ENCODE measurements at regions not wholly inside any gene's neighbourhood (a gene's known extent, or its start where the extent isn't known, plus 50 kb on each side); places are given as distances from the start of the nearest gene placed in this dataset.

DNA sequence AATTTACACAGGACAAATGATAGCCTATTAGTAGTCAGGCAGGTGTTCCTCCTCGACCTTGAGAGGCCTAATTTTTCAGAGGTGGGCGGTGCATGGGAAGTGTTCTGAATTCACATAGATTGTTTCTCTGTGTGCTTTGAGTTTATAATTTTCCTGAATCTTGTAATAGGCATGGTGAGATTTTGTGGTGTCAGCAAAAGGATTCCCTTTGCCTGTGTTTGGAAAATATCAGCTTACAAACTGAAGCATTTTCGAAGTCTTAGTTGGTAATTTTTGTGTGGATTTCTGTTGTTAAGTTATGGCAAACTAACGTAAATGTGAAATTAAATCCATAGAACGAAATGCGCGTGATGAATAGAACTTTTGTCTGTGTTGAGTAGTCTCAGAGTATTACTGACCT lies 194.0 kb upstream of the RBMS1 start:
- no peak overlapping the region for H3K27ac Mint-ChIP-seq (ENCODE audit: unreplicated experiment)
- H3K9me3 Mint-ChIP-seq (ENCODE audit: unreplicated experiment): no peaks in the 10 kb centered on the region
- H3K9me3 ChIP-seq: no peaks in the 10 kb centered on the region
- H3K4me1 Mint-ChIP-seq (ENCODE audit: low read depth, unreplicated experiment): no peaks in the 10 kb centered on the region
- BruUV-seq (replicated peaks): no TSS peak
- H3K36me3 Mint-ChIP-seq (ENCODE audit: insufficient read depth, unreplicated experiment): no peaks in the 10 kb centered on the region
- H3K27me3 Mint-ChIP-seq (ENCODE audit: insufficient read depth, unreplicated experiment): no peaks in the 10 kb centered on the region
- no peaks in the 10 kb centered on the region for H3K4me1 ChIP-seq
- ChIA-PET POLR2A (no interaction called here), CTCF (no interaction called here)
- no peak for DNase-seq
- no peaks in the 10 kb centered on the region for H3K27me3 ChIP-seq (replicated peaks; ENCODE audit: control insufficient read depth, insufficient read depth, low read length)
- intact Hi-C loops (cut with micrococcal nuclease; ENCODE audit: unreplicated experiment): no loop called here
- H3K36me3 ChIP-seq (ENCODE audit: control insufficient read depth, insufficient read depth, low read length): no peaks in the 10 kb centered on the region
- H3K4me3 Mint-ChIP-seq (ENCODE audit: unreplicated experiment): no peak overlapping the region
- H3K4me3 ChIP-seq (ENCODE audit: low read depth, low read length): no peak overlapping the region
- TF ChIP-seq, protein P1, sequence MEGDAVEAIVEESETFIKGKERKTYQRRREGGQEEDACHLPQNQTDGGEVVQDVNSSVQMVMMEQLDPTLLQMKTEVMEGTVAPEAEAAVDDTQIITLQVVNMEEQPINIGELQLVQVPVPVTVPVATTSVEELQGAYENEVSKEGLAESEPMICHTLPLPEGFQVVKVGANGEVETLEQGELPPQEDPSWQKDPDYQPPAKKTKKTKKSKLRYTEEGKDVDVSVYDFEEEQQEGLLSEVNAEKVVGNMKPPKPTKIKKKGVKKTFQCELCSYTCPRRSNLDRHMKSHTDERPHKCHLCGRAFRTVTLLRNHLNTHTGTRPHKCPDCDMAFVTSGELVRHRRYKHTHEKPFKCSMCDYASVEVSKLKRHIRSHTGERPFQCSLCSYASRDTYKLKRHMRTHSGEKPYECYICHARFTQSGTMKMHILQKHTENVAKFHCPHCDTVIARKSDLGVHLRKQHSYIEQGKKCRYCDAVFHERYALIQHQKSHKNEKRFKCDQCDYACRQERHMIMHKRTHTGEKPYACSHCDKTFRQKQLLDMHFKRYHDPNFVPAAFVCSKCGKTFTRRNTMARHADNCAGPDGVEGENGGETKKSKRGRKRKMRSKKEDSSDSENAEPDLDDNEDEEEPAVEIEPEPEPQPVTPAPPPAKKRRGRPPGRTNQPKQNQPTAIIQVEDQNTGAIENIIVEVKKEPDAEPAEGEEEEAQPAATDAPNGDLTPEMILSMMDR (IDR thresholded peaks at IDR 0.05; ENCODE audit: insufficient read depth in 1 of 2, low read depth in 1 of 2, low read length in 1 of 2, severe bottlenecking in 1 of 2, unreplicated experiment in 1 of 2): no peak

DNA sequence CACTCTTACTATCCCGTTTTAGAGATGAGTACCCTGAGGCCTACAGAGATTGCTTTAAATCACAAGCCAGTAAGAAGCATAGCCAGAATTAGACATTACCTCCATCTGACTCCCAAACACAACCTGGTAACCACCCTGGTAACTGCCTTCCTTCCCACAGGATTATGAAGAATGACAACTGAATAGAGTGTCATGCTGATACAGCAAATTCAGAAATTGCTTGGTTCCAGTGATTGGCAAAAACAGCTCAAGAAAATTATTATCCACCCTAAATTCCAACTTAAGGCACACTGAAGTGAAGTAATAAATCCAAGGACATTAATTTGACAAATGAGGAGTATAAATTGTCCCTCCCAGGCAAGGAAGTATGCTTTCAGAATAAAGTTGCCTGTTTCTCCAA lies 195.8 kb upstream of the RBMS1 start:
- H3K4me1 ChIP-seq: no peaks in the 10 kb centered on the region
- Mint-ChIP-seq H3K27ac (ENCODE audit: unreplicated experiment) (no peak overlapping the region), H3K9me3 (ENCODE audit: unreplicated experiment) (peaks cover 6% of the 10 kb centered on the region), H3K4me1 (ENCODE audit: low read depth, unreplicated experiment) (no peaks in the 10 kb centered on the region), H3K4me3 (ENCODE audit: unreplicated experiment) (no peak overlapping the region), H3K27me3 (ENCODE audit: insufficient read depth, unreplicated experiment) (no peaks in the 10 kb centered on the region), H3K36me3 (ENCODE audit: insufficient read depth, unreplicated experiment) (no peaks in the 10 kb centered on the region)
- no peaks in the 10 kb centered on the region for H3K27me3 ChIP-seq (replicated peaks; ENCODE audit: control insufficient read depth, insufficient read depth, low read length)
- no peaks in the 10 kb centered on the region for H3K36me3 ChIP-seq (ENCODE audit: control insufficient read depth, insufficient read depth, low read length)
- ChIA-PET CTCF (no interaction called here), POLR2A (no interaction called here)
- H3K4me3 ChIP-seq (ENCODE audit: low read depth, low read length): no peak overlapping the region
- H3K9me3 ChIP-seq: no peaks in the 10 kb centered on the region
- TF ChIP-seq, protein P1 (IDR thresholded peaks at IDR 0.05; ENCODE audit: insufficient read depth in 1 of 2, low read depth in 1 of 2, low read length in 1 of 2, severe bottlenecking in 1 of 2, unreplicated experiment in 1 of 2): no peak
- no TSS peak for BruUV-seq (replicated peaks)
- intact Hi-C loops (cut with micrococcal nuclease; ENCODE audit: unreplicated experiment): no loop called here
- no peak for DNase-seq

DNA sequence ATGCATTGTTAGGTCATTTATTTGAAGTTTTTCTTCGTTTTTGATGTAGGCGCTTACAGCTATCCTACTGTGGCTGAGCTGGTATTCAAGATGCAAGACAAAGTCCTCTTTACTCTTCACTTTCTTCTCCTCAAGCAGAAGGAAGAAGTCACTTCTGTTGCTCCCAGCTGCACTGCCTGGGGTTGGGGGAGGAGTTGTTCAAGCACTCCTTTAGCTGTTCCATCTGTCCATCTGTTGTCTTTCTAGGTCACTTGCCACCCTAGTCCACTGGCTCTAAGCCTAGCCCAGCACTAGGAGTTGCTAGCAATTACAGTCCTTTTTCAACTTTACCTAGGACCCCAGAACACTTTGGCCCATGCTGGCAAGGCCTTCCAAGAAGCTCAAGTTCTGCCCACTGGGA lies 200.6 kb upstream of the RBMS1 start:
- H3K27ac Mint-ChIP-seq (ENCODE audit: unreplicated experiment): no peak overlapping the region
- no peaks in the 10 kb centered on the region for H3K4me1 Mint-ChIP-seq (ENCODE audit: low read depth, unreplicated experiment)
- peaks cover 6% of the 10 kb centered on the region for H3K9me3 Mint-ChIP-seq (ENCODE audit: unreplicated experiment)
- CTCF ChIA-PET: interaction anchor here (0.6 kb wide), 1 partner anchor 111 kb away, joined by 3 read pairs; no protein-coding TSS in a partner anchor
- intact Hi-C loops (cut with micrococcal nuclease; ENCODE audit: unreplicated experiment): no loop called here
- BruUV-seq (replicated peaks): no TSS peak
- Histone ChIP-seq H3K27me3 (replicated peaks; ENCODE audit: control insufficient read depth, insufficient read depth, low read length) (no peaks in the 10 kb centered on the region), H3K9me3 (no peaks in the 10 kb centered on the region), H3K36me3 (ENCODE audit: control insufficient read depth, insufficient read depth, low read length) (no peaks in the 10 kb centered on the region), H3K4me1 (no peaks in the 10 kb centered on the region), H3K4me3 (ENCODE audit: low read depth, low read length) (no peak overlapping the region)
- TF ChIP-seq, protein P1 (IDR thresholded peaks at IDR 0.05; ENCODE audit: insufficient read depth in 1 of 2, low read depth in 1 of 2, low read length in 1 of 2, severe bottlenecking in 1 of 2, unreplicated experiment in 1 of 2): no peak
- POLR2A ChIA-PET: no interaction called here
- no peak overlapping the region for H3K4me3 Mint-ChIP-seq (ENCODE audit: unreplicated experiment)
- DNase-seq: no peak
- H3K36me3 Mint-ChIP-seq (ENCODE audit: insufficient read depth, unreplicated experiment): no peaks in the 10 kb centered on the region
- no peaks in the 10 kb centered on the region for H3K27me3 Mint-ChIP-seq (ENCODE audit: insufficient read depth, unreplicated experiment)
